Nephron (organoid): ENCODE measurements at regions not wholly inside any gene's neighbourhood (a gene's known extent, or its start where the extent isn't known, plus 50 kb on each side); places are given as distances from the start of the nearest gene placed in this dataset.

Source experiments
- H3K27ac Mint-ChIP-seq, 3 experiments: 2 replicates each; pipeline ENCODE4 v1.8.0; 2020; ENCODE audit warnings: mixed read lengths in 3 of 3, mild to moderate bottlenecking in 2 of 3, moderate library complexity in 1 of 3
- H3K27me3 Mint-ChIP-seq: 2 replicates; pipeline ENCODE4 v1.8.0; 2021; ENCODE audit warnings: low read depth, mild to moderate bottlenecking, moderate library complexity, mixed read lengths
- H3K36me3 Mint-ChIP-seq: 2 replicates; pipeline ENCODE4 v1.8.0; 2020; ENCODE audit warnings: low read depth, mixed read lengths
- H3K4me1 Mint-ChIP-seq: 2 replicates; pipeline ENCODE4 v1.8.0; 2020; ENCODE audit warnings: mixed read lengths
- H3K4me3 Mint-ChIP-seq, 3 experiments: 2 replicates each; pipeline ENCODE4 v1.8.0; 2020; ENCODE audit warnings: mild to moderate bottlenecking in 3 of 3, mixed read lengths in 3 of 3, moderate library complexity in 2 of 3
- H3K9me3 Mint-ChIP-seq: 2 replicates; pipeline ENCODE4 v1.8.0; 2020; ENCODE audit warnings: mixed read lengths
- TF ChIP-seq, protein P1 (sequence below), 3 experiments: fragments of 200-600 bp; sonication (generic); IDR thresholded peaks; one replicate each; pipeline ENCODE4 v1.5.0; 2021; ENCODE audit warnings: antibody characterized with exemption in 3 of 3; ENCODE audit not compliant: unreplicated experiment in 3 of 3

DNA sequence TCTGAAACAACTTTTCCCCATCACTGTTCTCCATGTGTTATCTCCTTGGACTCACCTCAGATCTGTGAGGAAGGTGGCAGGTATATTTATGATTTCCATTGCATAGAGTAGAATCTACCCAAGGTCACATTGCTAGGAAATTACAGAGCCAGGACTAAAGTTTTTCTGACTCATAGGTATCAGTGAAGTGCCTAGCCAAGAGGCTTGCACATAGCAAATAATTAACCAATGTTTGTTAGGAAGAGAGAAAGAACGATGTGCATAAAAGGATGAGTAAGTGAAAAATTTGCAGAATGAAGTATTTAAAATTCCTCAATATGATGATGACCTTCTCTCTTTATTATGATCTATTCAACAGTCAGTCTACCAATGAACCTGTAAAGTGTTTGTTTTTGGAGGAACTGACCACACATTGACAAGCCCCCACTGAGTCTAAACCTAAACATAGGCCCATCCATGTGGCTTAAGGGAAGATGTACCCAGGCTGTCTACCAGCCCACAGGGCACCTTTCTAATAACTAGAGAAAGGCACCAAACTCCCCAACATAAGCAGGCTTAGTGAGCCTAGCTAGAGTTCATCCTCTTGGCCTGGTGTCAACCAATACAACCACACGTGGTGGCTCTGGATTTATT, 252.9 kb upstream of the ZMIZ1 start:
- Mint-ChIP-seq H3K36me3 (no peaks in the 10 kb centered on the region), H3K27ac (peak overlapping the region in 2 of 3 experiments; percentile 63 to 89), H3K4me3 (no peak overlapping the region), H3K9me3 (no peaks in the 10 kb centered on the region), H3K27me3 (peaks cover 7% of the 10 kb centered on the region), H3K4me1 (peaks cover 26% of the 10 kb centered on the region)
- TF ChIP-seq, protein P1, sequence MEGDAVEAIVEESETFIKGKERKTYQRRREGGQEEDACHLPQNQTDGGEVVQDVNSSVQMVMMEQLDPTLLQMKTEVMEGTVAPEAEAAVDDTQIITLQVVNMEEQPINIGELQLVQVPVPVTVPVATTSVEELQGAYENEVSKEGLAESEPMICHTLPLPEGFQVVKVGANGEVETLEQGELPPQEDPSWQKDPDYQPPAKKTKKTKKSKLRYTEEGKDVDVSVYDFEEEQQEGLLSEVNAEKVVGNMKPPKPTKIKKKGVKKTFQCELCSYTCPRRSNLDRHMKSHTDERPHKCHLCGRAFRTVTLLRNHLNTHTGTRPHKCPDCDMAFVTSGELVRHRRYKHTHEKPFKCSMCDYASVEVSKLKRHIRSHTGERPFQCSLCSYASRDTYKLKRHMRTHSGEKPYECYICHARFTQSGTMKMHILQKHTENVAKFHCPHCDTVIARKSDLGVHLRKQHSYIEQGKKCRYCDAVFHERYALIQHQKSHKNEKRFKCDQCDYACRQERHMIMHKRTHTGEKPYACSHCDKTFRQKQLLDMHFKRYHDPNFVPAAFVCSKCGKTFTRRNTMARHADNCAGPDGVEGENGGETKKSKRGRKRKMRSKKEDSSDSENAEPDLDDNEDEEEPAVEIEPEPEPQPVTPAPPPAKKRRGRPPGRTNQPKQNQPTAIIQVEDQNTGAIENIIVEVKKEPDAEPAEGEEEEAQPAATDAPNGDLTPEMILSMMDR (IDR thresholded peaks at IDR 0.05; ENCODE audit: unreplicated experiment in 3 of 3): no peak

DNA sequence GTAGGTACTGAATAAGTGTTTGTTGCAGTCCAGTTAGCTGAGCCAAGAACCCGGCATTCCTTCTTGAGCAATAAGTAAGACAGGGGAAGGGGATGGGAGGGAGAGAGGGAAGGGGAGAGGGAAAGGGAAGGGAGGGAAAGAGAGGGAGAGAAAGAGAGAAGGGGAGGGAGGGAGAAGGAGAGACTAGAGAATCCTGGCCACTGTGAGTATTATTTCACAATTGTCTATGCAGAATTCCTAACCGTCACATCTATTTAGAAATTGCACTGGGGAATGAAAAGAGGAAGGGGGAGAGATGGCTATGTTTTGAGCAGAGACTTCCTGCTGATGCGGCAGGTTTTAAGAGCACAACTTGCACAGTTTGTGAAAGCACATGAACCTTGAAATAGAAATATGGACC, 251.4 kb upstream of the ZMIZ1 start:
- H3K36me3 Mint-ChIP-seq: no peaks in the 10 kb centered on the region
- peaks cover 3% of the 10 kb centered on the region for H3K9me3 Mint-ChIP-seq
- H3K27ac Mint-ChIP-seq: peak overlapping the region; percentile 85 to 89 (median 89)
- peaks cover 7% of the 10 kb centered on the region for H3K27me3 Mint-ChIP-seq
- TF ChIP-seq, protein P1 (IDR thresholded peaks at IDR 0.05; ENCODE audit: unreplicated experiment in 3 of 3): no peak
- no peak overlapping the region for H3K4me3 Mint-ChIP-seq
- H3K4me1 Mint-ChIP-seq: peaks cover 31% of the 10 kb centered on the region

DNA sequence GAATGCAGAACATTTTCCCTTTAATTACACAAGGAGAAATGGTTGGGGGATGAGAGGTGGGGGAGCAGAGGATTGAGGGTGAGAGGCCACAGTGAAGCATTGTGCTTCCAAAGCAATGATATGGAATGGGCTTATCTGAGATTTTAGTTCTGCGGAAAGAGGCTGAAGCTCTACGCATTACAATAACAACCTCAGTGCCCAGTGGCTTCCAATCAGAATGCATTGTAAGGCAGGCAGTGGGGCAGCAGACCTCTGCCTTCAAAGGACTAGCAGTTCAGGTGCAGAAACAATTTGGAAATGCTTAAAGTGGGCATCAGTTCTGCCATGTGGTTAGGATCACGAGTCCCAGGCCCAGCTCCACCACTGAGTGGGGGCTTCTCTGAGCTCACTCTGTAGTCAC, 251.0 kb upstream of the ZMIZ1 start:
- Mint-ChIP-seq H3K4me1 (peaks cover 34% of the 10 kb centered on the region), H3K36me3 (no peaks in the 10 kb centered on the region), H3K9me3 (peaks cover 3% of the 10 kb centered on the region), H3K27ac (peak overlapping the region; percentile 85 to 89 (median 89)), H3K27me3 (peaks cover 7% of the 10 kb centered on the region), H3K4me3 (no peak overlapping the region)
- TF ChIP-seq, protein P1 (IDR thresholded peaks at IDR 0.05; ENCODE audit: unreplicated experiment in 3 of 3): no peak

GRCh38 chr10:78819361-78820006, 249.3 kb upstream of the ZMIZ1 start:
- Mint-ChIP-seq H3K4me3 (no peak overlapping the region), H3K27me3 (peaks cover 7% of the 10 kb centered on the region), H3K4me1 (peaks cover 40% of the 10 kb centered on the region), H3K9me3 (peaks cover 6% of the 10 kb centered on the region), H3K36me3 (no peaks in the 10 kb centered on the region), H3K27ac (peak overlapping the region; percentile 59 to 86 (median 80))
- TF ChIP-seq, protein P1 (IDR thresholded peaks at IDR 0.05; ENCODE audit: unreplicated experiment in 3 of 3): no peak

DNA sequence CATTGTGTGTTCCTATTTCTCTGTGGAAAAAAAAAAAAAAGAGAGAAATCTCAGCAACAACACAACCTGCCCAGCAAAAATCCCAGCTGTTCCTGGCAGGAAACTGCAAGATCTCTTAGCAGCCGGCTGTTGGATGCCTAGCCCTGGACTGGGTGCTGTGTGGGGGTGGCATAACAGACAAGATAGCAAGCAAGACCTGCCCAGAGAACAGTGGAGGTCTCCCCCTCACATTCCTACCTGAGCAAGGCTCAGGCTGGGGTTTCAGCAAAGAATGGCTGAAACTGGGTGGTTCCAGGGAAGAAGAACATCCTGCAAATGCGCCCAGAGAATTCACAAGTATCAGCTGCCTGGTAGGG, 248.8 kb upstream of the ZMIZ1 start:
- Mint-ChIP-seq H3K27me3 (peaks cover 7% of the 10 kb centered on the region), H3K27ac (peak overlapping the region; percentile 59 to 86 (median 80))

More for the DNA sequence above, 248.8 kb upstream of the ZMIZ1 start:
- H3K4me3 Mint-ChIP-seq: no peak overlapping the region
- H3K9me3 Mint-ChIP-seq: peaks cover 6% of the 10 kb centered on the region
- H3K36me3 Mint-ChIP-seq: no peaks in the 10 kb centered on the region
- TF ChIP-seq, protein P1 (IDR thresholded peaks at IDR 0.05; ENCODE audit: unreplicated experiment in 3 of 3): no peak
- peaks cover 40% of the 10 kb centered on the region for H3K4me1 Mint-ChIP-seq
